ENCODE measurements at regions not wholly inside any gene's neighbourhood (a gene's known extent, or its start where the extent isn't known, plus 50 kb on each side); places are given as distances from the start of the nearest gene placed in this dataset.
A peak's percentile ranks its signal among the peaks of the same experiment; 100 is the strongest.

DNA sequence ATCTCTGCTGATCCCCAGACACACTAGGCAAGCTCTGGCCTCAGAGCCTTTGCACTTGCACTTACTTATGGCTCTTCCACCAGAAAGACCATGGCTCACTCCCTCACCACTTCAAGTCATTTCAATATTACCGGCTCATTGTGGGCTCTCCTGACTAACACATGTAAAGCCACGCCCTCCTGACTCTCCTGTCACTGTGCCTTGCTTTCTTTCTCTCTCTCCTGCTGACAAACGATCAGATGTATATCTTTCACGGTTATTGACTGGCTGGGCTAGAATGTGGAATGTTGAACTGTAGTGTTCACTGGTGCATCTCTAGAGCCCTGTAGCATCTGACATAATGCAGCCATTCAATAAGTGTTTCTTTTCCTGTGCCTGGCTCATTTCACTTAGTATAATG lies 425.1 kb downstream of the RAB28 start:
- no peak for DNase-seq (ENCODE audit: low read depth in 2 of 3, low spot score in 1 of 3)

- no peak for DNase-seq (ENCODE audit: low read depth in 2 of 3, low spot score in 1 of 3)
These were observed 427.4 kb downstream of the RAB28 start for GRCh38 chr4:13056630-13057189.

DNA sequence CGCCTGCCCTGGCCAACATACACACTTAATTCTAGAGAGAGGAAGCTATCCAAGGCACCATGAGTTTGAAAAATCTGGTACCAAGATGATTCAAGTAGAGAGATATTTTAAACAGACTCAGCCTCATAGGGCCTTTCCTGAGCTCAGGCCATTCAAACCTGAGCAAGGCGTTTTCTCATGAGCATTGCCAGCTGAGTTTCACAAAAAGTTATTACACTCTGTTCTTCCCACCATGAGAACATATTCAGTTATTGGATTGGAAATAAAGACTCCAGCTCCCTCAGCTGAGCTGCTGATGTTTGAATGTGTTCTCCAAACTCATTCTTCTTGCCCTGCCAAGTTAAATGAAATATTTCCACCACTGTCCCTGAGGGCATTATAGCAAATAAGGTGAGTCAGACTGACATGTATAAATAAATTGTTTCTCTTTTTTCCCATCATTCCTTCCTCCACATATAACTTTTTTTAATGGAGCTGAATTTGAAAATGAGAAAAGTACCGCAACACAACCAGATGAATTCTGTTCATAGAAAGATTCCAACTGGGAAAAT lies 429.6 kb downstream of the RAB28 start:
- DNase-seq (ENCODE audit: low read depth in 2 of 3, low spot score in 1 of 3) = no peak

DNA sequence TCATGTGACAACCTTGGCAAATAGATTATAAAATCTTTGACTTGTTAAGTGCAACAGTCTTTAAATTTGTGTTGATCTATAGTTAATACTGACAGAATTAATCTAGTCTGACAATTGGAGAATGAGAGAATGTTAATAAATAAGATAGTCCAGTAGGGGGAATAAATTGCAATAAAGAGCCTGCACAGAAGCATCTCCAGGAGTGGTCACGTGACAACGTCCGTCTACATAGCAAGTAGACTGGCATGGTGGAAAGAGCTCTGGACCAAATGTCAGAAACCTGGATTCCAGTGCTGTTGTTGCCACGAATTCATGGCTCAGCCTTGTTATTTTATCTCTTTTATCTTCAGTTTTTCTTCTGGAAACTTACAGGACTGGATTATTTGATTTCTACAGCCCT lies 436.5 kb downstream of the RAB28 start:
- DNase-seq (ENCODE audit: low read depth in 2 of 3, low spot score in 1 of 3) = no peak

- no peak for DNase-seq (ENCODE audit: low read depth in 2 of 3, low spot score in 1 of 3)
These were observed 447.3 kb downstream of the RAB28 start for GRCh38 chr4:13036841-13037240.

- no peak for DNase-seq (ENCODE audit: low read depth in 2 of 3, low spot score in 1 of 3)
These were observed 451.2 kb downstream of the RAB28 start for GRCh38 chr4:13032936-13033335.

GRCh38 chr4:13024147-13025105 lies 459.7 kb downstream of the RAB28 start:
- no peak for DNase-seq (ENCODE audit: low read depth in 2 of 3, low spot score in 1 of 3)

GRCh38 chr4:13007802-13008470 lies 476.2 kb downstream of the RAB28 start:
- DNase-seq (ENCODE audit: low read depth in 2 of 3, low spot score in 1 of 3) = no peak

GRCh38 chr4:12993923-12994322 lies 490.2 kb downstream of the RAB28 start:
- no peak for DNase-seq (ENCODE audit: low read depth in 2 of 3, low spot score in 1 of 3)

GRCh38 chr4:12987284-12987683 lies 496.9 kb downstream of the RAB28 start:
- DNase-seq (ENCODE audit: low read depth in 2 of 3, low spot score in 1 of 3) = no peak

DNA sequence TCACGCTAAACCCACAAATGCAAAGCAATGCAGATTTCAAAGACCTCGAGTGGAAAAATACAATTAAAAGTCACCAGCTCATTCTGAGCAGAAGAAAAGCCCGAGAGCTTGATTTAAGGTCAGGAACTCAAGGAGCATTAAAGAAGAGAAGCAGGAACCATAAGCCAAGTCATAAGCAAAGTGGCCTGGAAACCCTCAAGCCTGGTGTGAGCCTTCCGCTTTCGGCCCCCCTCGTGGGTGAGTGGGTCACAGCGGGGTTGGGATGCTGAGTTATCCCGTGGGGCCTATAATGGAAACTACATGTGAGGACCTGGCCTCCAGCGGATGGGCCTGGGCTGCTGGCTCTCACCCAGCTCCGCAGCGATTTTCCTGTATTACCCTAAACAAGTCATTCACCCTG lies 504.3 kb downstream of the RAB28 start:
- no peak for DNase-seq (ENCODE audit: low read depth in 2 of 3, low spot score in 1 of 3)

- DNase-seq (ENCODE audit: low read depth in 2 of 3, low spot score in 1 of 3) = peak in 1 of 3 donors; percentile 0
These were observed 505.8 kb downstream of the RAB28 start for GRCh38 chr4:12978310-12978709.

GRCh38 chr4:12975511-12975910 lies 508.6 kb downstream of the RAB28 start:
- no peak for DNase-seq (ENCODE audit: low read depth in 2 of 3, low spot score in 1 of 3)

DNA sequence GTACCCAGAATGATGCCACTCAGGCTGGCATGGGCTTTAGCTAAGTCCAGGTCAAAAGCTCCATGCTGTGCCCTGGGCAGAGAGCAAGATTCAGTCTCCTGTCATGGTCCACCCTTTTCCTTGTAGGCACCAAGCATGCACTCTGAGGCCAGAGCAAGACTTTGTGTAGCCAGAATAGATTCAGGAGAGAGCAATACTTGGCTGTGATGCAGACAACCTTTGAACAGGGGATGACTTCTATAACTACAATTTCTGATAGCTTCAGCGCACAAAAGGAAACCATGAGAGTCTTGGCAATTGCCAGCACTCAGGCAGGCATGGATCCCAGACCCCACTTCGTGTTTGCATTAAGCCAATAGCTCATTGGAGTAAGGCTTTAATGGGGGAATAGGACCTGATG lies 510.6 kb downstream of the RAB28 start:
- no peak for DNase-seq (ENCODE audit: low read depth in 2 of 3, low spot score in 1 of 3)

DNA sequence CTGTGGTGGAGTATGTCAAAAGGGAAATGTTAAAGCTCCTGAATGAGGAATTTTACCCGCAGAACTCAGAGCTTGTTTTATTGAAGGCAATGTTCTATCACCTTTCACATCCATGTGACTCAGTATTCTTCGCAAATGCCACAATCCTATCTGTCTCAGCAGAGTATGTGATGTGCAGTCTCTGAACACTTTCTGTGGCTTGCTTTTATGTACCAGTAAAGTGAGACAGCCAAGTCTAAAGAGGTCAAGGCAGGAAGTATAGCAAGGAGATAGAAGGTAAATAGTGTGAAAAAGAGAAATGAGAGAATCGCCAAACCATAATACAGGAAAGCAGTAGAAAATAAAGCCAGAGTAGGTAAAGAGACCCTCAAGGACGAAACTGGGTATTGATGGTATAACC lies 515.8 kb downstream of the RAB28 start:
- DNase-seq (ENCODE audit: low read depth in 2 of 3, low spot score in 1 of 3) = no peak

GRCh38 chr4:12966726-12967125 lies 517.4 kb downstream of the RAB28 start:
- no peak for DNase-seq (ENCODE audit: low read depth in 2 of 3, low spot score in 1 of 3)

DNA sequence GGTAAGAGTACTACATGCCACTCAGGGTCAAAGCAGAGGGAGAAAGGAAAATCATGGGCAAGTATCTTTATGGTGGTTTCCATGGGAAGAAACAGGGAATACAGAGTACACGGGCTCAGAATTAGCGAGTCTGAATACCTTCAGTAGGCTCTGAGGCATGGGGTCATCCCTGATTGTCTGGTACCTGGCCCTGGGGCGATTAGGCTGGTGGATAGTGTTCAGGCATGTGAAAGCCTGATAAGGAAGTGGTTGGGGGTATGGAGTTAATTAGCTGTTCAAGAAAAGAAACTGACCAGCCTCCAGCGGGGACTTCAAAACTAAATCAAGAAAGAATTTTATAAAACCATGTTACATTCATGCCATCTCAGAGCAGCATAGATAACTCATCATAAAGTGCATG lies 518.8 kb downstream of the RAB28 start:
- DNase-seq (ENCODE audit: low read depth in 2 of 3, low spot score in 1 of 3) = no peak

DNA sequence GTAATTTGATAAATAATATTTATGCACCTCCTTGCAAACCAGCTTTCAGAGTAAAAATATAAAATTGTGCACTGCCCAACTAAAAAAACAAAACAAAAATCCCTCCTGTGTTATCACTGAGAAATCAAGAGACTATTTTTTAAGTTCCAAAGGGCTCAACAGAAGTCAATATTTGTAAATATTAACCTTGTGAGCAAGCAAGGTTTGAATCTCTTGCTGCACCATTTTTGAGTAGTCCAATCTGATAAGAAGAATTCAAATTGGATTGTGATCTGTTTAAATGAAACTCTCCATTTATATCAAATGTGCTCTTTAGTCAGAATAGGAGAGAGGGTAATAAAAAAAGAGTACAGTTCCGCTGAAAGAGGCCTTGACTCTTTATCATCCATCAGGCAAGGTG lies 520.2 kb downstream of the RAB28 start:
- no peak for DNase-seq (ENCODE audit: low read depth in 2 of 3, low spot score in 1 of 3)

DNA sequence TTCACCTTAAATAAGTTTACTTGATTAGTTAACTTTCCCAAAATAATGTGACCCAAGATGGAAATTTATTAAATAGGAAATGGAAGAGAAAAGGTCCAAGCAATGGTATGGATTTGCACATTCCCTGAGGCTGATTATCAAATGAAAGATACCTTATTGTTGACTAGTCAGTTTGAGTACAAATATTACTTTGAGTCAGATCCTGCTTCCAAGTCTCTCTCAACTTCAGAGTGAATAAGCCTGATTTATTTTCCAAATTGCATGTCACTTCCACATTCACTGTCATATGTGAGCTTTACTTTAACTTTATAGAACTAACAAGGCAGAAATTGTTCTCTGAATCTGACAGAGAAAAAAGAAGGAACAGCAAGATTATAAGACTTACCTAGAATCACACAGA lies 520.8 kb downstream of the RAB28 start:
- DNase-seq (ENCODE audit: low read depth in 2 of 3, low spot score in 1 of 3) = no peak

DNA sequence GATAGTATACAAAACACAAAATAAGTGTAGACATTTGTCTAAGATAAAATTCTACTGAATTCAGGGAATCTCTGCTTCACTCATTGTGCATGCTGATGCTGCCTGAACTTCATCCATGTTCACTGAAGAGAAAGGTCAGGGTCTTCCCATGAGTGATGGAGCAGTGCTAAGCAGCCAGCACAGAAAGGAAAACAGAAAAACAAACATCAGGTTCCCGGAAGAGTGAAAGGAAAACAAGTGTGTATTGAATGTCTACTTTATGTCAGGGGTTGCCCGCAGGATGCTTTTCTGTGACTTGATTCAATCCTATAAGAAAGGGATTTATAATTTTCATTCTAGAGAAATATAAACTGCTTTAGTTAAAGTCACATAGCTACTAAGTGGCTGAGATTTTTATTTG lies 522.4 kb downstream of the RAB28 start:
- no peak for DNase-seq (ENCODE audit: low read depth in 2 of 3, low spot score in 1 of 3)

- no peak for DNase-seq (ENCODE audit: low read depth in 2 of 3, low spot score in 1 of 3)
These were observed 525.7 kb downstream of the RAB28 start for GRCh38 chr4:12958436-12958835.

DNA sequence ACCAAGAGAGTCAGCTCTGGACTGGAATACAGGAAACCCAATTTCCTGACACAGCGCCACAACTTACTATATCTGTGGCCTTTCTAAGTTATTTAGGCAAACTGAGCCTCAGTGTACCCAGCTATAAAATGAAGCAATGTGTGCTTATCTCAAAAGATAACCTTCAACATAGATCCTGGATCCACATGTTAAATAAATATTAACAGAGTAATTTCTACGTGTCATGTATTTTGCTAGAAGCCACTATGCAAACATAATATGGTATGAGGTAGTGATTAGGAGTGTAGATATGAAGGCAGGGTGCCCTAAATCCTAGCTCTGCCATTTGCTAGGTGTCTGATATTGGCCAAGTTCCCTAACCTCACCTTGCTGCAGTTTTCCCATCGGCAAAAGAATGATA lies 527.0 kb downstream of the RAB28 start:
- DNase-seq (ENCODE audit: low read depth in 2 of 3, low spot score in 1 of 3) = no peak

All from stimulated activated CD4-positive, alpha-beta T cell treated with anti-CD3 and anti-CD28 coated beads, Interleukin-12 subunit alpha, Interleukin-12 subunit beta, amount 100 ng/mL, for 48 hours (primary cell).